Activated T-helper 2 cell treated with anti-CD3 and anti-CD28 coated beads, Interferon-gamma antibody, Interleukin-2, Interleukin-4, amounts not matched to agents 10 μg/mL and 5 μg/mL and 100 μg/mL, durations not matched to agents 14 hours and 24 hours and 36 hours (primary cell): ENCODE measurements at regions not wholly inside any gene's neighbourhood (a gene's known extent, or its start where the extent isn't known, plus 50 kb on each side); places are given as distances from the start of the nearest gene placed in this dataset.
"Not testable (repeated sequence)": the region's sequence is repeated elsewhere in the genome, so short reads cannot be mapped to it uniquely, and the experiment has no call there.

Experiments
- DNase-seq: peaks from one replicate; pipeline ENCODE4 v3.0.0; 2021; ENCODE audit warnings: low spot score
- H3K27ac Mint-ChIP-seq: one replicate; pipeline ENCODE4 v1.8.0; 2021; ENCODE audit warnings: mixed read lengths
- H3K27me3 Mint-ChIP-seq: one replicate; pipeline ENCODE4 v1.8.0; 2021; ENCODE audit warnings: low read depth, mixed read lengths
- H3K36me3 Mint-ChIP-seq: one replicate; pipeline ENCODE4 v1.8.0; 2021; ENCODE audit warnings: low read depth, mixed read lengths
- H3K4me1 Mint-ChIP-seq: one replicate; pipeline ENCODE4 v1.8.0; 2021; ENCODE audit warnings: low read depth, mixed read lengths
- H3K4me3 Mint-ChIP-seq: one replicate; pipeline ENCODE4 v1.8.0; 2021; ENCODE audit warnings: low read depth, mild to moderate bottlenecking, moderate library complexity, mixed read lengths
- H3K9me3 Mint-ChIP-seq: one replicate; pipeline ENCODE4 v1.8.0; 2021; ENCODE audit warnings: mixed read lengths
- intact Hi-C: fragments of 100-400 bp; cut with micrococcal nuclease; formaldehyde crosslinking; loops from one replicate; pipeline ENCODE4 v1.15.1; 2023

GRCh38 chr11:80925321-80925720 is 1484.5 kb upstream of the TENM4 start:
- Mint-ChIP-seq H3K4me1 (no peaks in the 10 kb centered on the region), H3K36me3 (no peaks in the 10 kb centered on the region), H3K4me3 (no peak overlapping the region), H3K27me3 (no peaks in the 10 kb centered on the region), H3K9me3 (no peaks in the 10 kb centered on the region), H3K27ac (no peak overlapping the region)
- no peak for DNase-seq
- intact Hi-C loops = no loop called here

- H3K27me3 Mint-ChIP-seq, H3K4me1 Mint-ChIP-seq, H3K36me3 Mint-ChIP-seq, H3K27ac Mint-ChIP-seq, H3K4me3 Mint-ChIP-seq, H3K9me3 Mint-ChIP-seq, DNase-seq, intact Hi-C loops: not testable (repeated sequence)
Observed at GRCh38 chr11:80921310-80921709, 1480.5 kb upstream of the TENM4 start.

- Mint-ChIP-seq H3K9me3 (no peaks in the 10 kb centered on the region), H3K36me3 (no peaks in the 10 kb centered on the region), H3K4me3 (no peak overlapping the region), H3K27me3 (no peaks in the 10 kb centered on the region), H3K4me1 (no peaks in the 10 kb centered on the region), H3K27ac (no peak overlapping the region)
- intact Hi-C loops = no loop called here
- DNase-seq = no peak
Observed at GRCh38 chr11:80916173-80916798, 1475.5 kb upstream of the TENM4 start.

GRCh38 chr11:80914311-80914710 is 1473.5 kb upstream of the TENM4 start:
- intact Hi-C loops = no loop called here
- Mint-ChIP-seq H3K27me3 (no peaks in the 10 kb centered on the region), H3K27ac (no peak overlapping the region), H3K4me3 (no peak overlapping the region), H3K9me3 (no peaks in the 10 kb centered on the region), H3K36me3 (no peaks in the 10 kb centered on the region), H3K4me1 (no peaks in the 10 kb centered on the region)
- no peak for DNase-seq

GRCh38 chr11:80911666-80912065 is 1470.8 kb upstream of the TENM4 start:
- no peak overlapping the region for H3K4me3 Mint-ChIP-seq
- H3K27ac Mint-ChIP-seq = no peak overlapping the region
- H3K4me1 Mint-ChIP-seq = no peaks in the 10 kb centered on the region
- no peaks in the 10 kb centered on the region for H3K27me3 Mint-ChIP-seq
- intact Hi-C loops = no loop called here
- H3K9me3 Mint-ChIP-seq = peaks cover 17% of the 10 kb centered on the region
- no peaks in the 10 kb centered on the region for H3K36me3 Mint-ChIP-seq
- DNase-seq = no peak

GRCh38 chr11:80900265-80900664 is 1459.4 kb upstream of the TENM4 start:
- no peaks in the 10 kb centered on the region for H3K27me3 Mint-ChIP-seq
- H3K9me3 Mint-ChIP-seq = peaks cover 22% of the 10 kb centered on the region
- intact Hi-C loops = no loop called here
- H3K36me3 Mint-ChIP-seq = no peaks in the 10 kb centered on the region
- H3K27ac Mint-ChIP-seq = no peak overlapping the region
- no peak for DNase-seq
- H3K4me3 Mint-ChIP-seq = no peak overlapping the region
- H3K4me1 Mint-ChIP-seq = no peaks in the 10 kb centered on the region

- H3K4me1 Mint-ChIP-seq = no peaks in the 10 kb centered on the region
- no peak for DNase-seq
- intact Hi-C loops = no loop called here
- no peaks in the 10 kb centered on the region for H3K36me3 Mint-ChIP-seq
- no peak overlapping the region for H3K4me3 Mint-ChIP-seq
- no peaks in the 10 kb centered on the region for H3K27me3 Mint-ChIP-seq
- H3K27ac Mint-ChIP-seq = no peak overlapping the region
- peaks cover 22% of the 10 kb centered on the region for H3K9me3 Mint-ChIP-seq
Observed at GRCh38 chr11:80899381-80899780, 1458.6 kb upstream of the TENM4 start.

GRCh38 chr11:80898910-80899309 is 1458.1 kb upstream of the TENM4 start:
- Mint-ChIP-seq H3K36me3 (no peaks in the 10 kb centered on the region), H3K9me3 (peaks cover 20% of the 10 kb centered on the region), H3K27me3 (no peaks in the 10 kb centered on the region), H3K4me3 (no peak overlapping the region), H3K27ac (no peak overlapping the region), H3K4me1 (no peaks in the 10 kb centered on the region)
- intact Hi-C loops = no loop called here
- DNase-seq = no peak

GRCh38 chr11:80886684-80887083 is 1445.9 kb upstream of the TENM4 start:
- Mint-ChIP-seq H3K4me3 (no peak overlapping the region), H3K27ac (no peak overlapping the region), H3K9me3 (peaks cover 14% of the 10 kb centered on the region), H3K4me1 (no peaks in the 10 kb centered on the region), H3K36me3 (no peaks in the 10 kb centered on the region), H3K27me3 (no peaks in the 10 kb centered on the region)
- no peak for DNase-seq
- intact Hi-C loops = no loop called here

- H3K9me3 Mint-ChIP-seq = peaks cover 21% of the 10 kb centered on the region
- no peaks in the 10 kb centered on the region for H3K27me3 Mint-ChIP-seq
- intact Hi-C loops = no loop called here
- H3K4me3 Mint-ChIP-seq = no peak overlapping the region
- no peak overlapping the region for H3K27ac Mint-ChIP-seq
- no peak for DNase-seq
- no peaks in the 10 kb centered on the region for H3K36me3 Mint-ChIP-seq
- no peaks in the 10 kb centered on the region for H3K4me1 Mint-ChIP-seq
Observed at GRCh38 chr11:80873310-80873999, 1432.6 kb upstream of the TENM4 start.

- Mint-ChIP-seq H3K27ac (no peak overlapping the region), H3K4me1 (no peaks in the 10 kb centered on the region), H3K36me3 (no peaks in the 10 kb centered on the region), H3K4me3 (no peak overlapping the region), H3K27me3 (no peaks in the 10 kb centered on the region), H3K9me3 (peaks cover 21% of the 10 kb centered on the region)
- no peak for DNase-seq
- intact Hi-C loops = no loop called here
Observed at GRCh38 chr11:80872116-80872728, 1431.4 kb upstream of the TENM4 start.

GRCh38 chr11:80868831-80869230 is 1428.0 kb upstream of the TENM4 start:
- no peaks in the 10 kb centered on the region for H3K36me3 Mint-ChIP-seq
- DNase-seq = no peak
- intact Hi-C loops = no loop called here
- H3K9me3 Mint-ChIP-seq = peaks cover 21% of the 10 kb centered on the region
- no peak overlapping the region for H3K4me3 Mint-ChIP-seq
- no peaks in the 10 kb centered on the region for H3K4me1 Mint-ChIP-seq
- H3K27ac Mint-ChIP-seq = no peak overlapping the region
- H3K27me3 Mint-ChIP-seq = no peaks in the 10 kb centered on the region

- no peak overlapping the region for H3K27ac Mint-ChIP-seq
- intact Hi-C loops = no loop called here
- no peaks in the 10 kb centered on the region for H3K4me1 Mint-ChIP-seq
- no peak overlapping the region for H3K4me3 Mint-ChIP-seq
- H3K27me3 Mint-ChIP-seq = no peaks in the 10 kb centered on the region
- peaks cover 13% of the 10 kb centered on the region for H3K9me3 Mint-ChIP-seq
- no peak for DNase-seq
- H3K36me3 Mint-ChIP-seq = no peaks in the 10 kb centered on the region
Observed at GRCh38 chr11:80862011-80862410, 1421.2 kb upstream of the TENM4 start.
